ENCODE measurements at regions not wholly inside any gene's neighbourhood (a gene's known extent, or its start where the extent isn't known, plus 50 kb on each side); places are given as distances from the start of the nearest gene placed in this dataset.
A peak's percentile ranks its signal among the peaks of the same experiment; 100 is the strongest.

DNA sequence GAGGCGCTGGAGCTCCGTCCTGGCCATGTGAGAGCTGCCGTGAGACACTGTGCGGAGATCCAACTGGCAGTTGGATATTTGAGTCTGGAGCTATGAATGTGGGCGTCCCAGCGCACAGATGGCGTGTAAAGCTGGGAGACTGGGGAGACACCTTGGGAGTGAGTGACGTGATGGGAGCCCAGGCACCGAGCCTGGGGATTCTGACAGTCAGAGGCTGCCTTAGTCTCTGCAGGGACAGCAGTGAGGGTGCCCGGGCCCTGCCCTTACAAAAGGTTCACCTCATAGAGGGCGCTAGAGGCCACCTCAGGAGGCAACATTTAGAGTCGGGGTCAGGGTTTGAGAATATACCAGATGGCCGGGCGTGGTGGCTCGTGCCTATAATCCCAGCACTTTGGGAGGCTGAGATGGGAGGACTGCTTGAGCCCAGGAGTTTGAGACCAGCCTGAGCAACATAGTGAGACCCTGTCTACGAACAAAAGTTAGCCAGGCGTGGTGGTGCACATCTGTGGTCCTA is 194.1 kb upstream of the GSE1 start:
- H3K9me2 ChIP-seq (ENCODE audit: insufficient read depth, low read length), result no peaks in the 10 kb centered on the region
- peaks cover 3% of the 10 kb centered on the region for H3F3A ChIP-seq (ENCODE audit: insufficient read depth, low read length, poor library complexity, severe bottlenecking)
- H3K79me2 ChIP-seq (replicated peaks; ENCODE audit: insufficient read depth, low read length), result no peaks in the 10 kb centered on the region
- no peak for TF ChIP-seq EZH2 (IDR thresholded peaks at IDR 0.05; ENCODE audit: borderline replicate concordance, insufficient read depth, low read length, poor library complexity, severe bottlenecking)
- TF ChIP-seq, protein P1, sequence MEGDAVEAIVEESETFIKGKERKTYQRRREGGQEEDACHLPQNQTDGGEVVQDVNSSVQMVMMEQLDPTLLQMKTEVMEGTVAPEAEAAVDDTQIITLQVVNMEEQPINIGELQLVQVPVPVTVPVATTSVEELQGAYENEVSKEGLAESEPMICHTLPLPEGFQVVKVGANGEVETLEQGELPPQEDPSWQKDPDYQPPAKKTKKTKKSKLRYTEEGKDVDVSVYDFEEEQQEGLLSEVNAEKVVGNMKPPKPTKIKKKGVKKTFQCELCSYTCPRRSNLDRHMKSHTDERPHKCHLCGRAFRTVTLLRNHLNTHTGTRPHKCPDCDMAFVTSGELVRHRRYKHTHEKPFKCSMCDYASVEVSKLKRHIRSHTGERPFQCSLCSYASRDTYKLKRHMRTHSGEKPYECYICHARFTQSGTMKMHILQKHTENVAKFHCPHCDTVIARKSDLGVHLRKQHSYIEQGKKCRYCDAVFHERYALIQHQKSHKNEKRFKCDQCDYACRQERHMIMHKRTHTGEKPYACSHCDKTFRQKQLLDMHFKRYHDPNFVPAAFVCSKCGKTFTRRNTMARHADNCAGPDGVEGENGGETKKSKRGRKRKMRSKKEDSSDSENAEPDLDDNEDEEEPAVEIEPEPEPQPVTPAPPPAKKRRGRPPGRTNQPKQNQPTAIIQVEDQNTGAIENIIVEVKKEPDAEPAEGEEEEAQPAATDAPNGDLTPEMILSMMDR (IDR thresholded peaks at IDR 0.05; ENCODE audit: poor library complexity, severe bottlenecking), result peak; percentile 21
- H3K9ac ChIP-seq (ENCODE audit: low read length), result no peak overlapping the region
- H3K27me3 ChIP-seq (ENCODE audit: insufficient read depth, low read depth, low read length), result no peaks in the 10 kb centered on the region
- no peak overlapping the region for H3K4me3 ChIP-seq (ENCODE audit: low read length)
- H3K27ac ChIP-seq (ENCODE audit: low read length), result no peak overlapping the region
- no peak overlapping the region for H2AFZ ChIP-seq (ENCODE audit: low read depth, low read length)
- no peaks in the 10 kb centered on the region for H3K9me3 ChIP-seq (ENCODE audit: low read length)
- no peak overlapping the region for H3K4me2 ChIP-seq (ENCODE audit: low read length)
- H4K20me1 ChIP-seq (ENCODE audit: insufficient read depth), result no peaks in the 10 kb centered on the region
- no peaks in the 10 kb centered on the region for H3K36me3 ChIP-seq (ENCODE audit: insufficient read depth, low read length)

DNA sequence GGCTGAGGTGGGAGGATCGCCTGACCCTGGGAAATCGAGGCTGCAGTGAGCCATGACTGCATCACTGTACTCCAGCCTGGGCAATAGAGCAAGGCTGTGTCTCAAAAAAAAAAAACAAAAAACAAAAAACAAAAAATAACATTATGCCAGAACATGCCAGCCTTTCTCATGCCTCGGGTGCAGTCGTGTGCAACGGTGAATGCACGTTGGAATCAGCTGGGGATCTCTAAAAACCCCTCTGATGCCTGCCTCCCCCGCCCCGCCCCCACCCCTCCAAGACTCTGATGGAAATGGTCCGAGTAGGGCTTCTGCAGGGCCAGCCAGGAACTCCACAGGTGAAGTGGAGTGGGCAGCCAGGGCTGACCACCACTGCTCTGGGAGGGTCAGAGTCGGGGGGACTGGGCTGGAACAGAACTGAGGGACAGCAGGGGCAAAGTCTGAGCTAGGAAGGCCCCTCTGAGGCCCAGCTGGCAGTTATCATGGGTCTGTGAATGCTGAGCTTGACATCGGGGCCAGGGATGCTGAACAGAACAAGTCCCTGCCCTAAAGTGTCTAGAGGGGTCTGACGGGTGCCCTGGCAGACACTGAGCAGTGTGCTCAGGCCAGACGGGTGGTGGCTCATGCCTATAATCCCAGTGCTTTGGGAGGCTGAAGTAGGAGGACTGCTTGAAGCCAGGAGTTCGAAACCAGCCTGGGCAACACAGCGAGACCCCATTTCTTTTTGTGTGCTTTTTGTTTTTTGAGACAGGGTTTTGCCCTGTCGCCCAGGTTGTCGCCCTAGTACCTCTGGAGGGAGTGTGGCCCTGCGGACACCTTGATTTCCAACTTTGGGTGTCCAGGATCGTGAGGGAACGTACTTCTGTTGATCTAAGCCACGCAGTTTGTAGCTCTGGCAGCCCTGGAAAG is 193.4 kb upstream of the GSE1 start:
- Histone ChIP-seq H3K4me2 (ENCODE audit: low read length) (no peak overlapping the region), H4K20me1 (ENCODE audit: insufficient read depth) (no peaks in the 10 kb centered on the region), H3K9me3 (ENCODE audit: low read length) (no peaks in the 10 kb centered on the region), H3K27me3 (ENCODE audit: insufficient read depth, low read depth, low read length) (no peaks in the 10 kb centered on the region), H3K79me2 (replicated peaks; ENCODE audit: insufficient read depth, low read length) (no peaks in the 10 kb centered on the region), H3K4me3 (ENCODE audit: low read length) (no peak overlapping the region), H3K36me3 (ENCODE audit: insufficient read depth, low read length) (no peaks in the 10 kb centered on the region), H3K9me2 (ENCODE audit: insufficient read depth, low read length) (no peaks in the 10 kb centered on the region), H3K9ac (ENCODE audit: low read length) (peak overlapping the region; percentile 26), H2AFZ (ENCODE audit: low read depth, low read length) (no peak overlapping the region), H3K27ac (ENCODE audit: low read length) (no peak overlapping the region), H3F3A (ENCODE audit: insufficient read depth, low read length, poor library complexity, severe bottlenecking) (peaks cover 3% of the 10 kb centered on the region)
- TF ChIP-seq, protein P1 (IDR thresholded peaks at IDR 0.05; ENCODE audit: poor library complexity, severe bottlenecking), result no peak

DNA sequence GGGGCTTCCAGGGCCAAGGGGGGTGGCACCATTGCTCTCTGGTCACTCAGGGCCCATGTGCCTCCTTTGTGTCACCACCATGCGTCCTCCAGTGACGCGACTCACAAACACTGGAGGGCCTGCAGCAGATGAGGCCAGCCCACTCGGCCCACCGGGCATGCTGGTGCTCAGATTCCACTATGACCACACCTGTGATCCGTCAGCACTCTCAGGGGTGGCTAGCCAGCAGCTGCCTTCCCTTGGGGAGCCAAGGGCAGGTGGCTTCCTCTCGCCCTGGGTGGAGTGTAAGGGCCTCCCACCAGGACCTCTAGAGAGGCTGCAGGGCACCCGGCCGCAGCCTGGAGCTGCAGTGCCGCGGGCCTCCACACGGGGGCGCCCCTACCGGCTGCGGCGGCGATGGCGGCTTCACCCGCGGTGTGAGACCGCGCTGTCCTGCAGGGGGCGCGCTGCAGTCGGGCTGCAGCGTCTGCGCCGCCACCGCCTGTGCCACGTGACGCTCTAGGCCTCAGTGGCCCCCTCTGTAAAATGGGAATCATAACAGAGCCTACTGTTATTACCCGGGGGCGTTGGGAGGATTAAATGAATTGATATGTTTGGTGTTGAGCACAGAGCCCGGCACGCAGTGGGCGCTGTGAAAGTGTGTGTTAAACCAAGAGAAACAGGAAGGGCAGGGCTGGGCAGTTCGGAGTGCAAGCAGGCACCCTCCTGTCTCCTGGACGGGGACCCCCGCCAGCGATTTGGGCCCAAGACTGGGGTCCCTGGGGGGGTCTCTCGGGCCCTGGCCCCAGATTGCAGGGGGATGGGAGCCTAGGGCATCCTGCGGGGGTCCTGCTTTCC is 192.4 kb upstream of the GSE1 start:
- no peak overlapping the region for H2AFZ ChIP-seq (ENCODE audit: low read depth, low read length)
- H3F3A ChIP-seq (ENCODE audit: insufficient read depth, low read length, poor library complexity, severe bottlenecking), result no peaks in the 10 kb centered on the region
- H3K36me3 ChIP-seq (ENCODE audit: insufficient read depth, low read length), result no peaks in the 10 kb centered on the region
- no peaks in the 10 kb centered on the region for H4K20me1 ChIP-seq (ENCODE audit: insufficient read depth)
- H3K9me2 ChIP-seq (ENCODE audit: insufficient read depth, low read length), result no peaks in the 10 kb centered on the region
- H3K27ac ChIP-seq (ENCODE audit: low read length), result no peak overlapping the region
- no peaks in the 10 kb centered on the region for H3K9me3 ChIP-seq (ENCODE audit: low read length)
- H3K4me2 ChIP-seq (ENCODE audit: low read length), result no peak overlapping the region
- H3K4me3 ChIP-seq (ENCODE audit: low read length), result no peak overlapping the region
- H3K27me3 ChIP-seq (ENCODE audit: insufficient read depth, low read depth, low read length), result no peaks in the 10 kb centered on the region
- peak overlapping the region; percentile 54 for H3K9ac ChIP-seq (ENCODE audit: low read length)
- no peaks in the 10 kb centered on the region for H3K79me2 ChIP-seq (replicated peaks; ENCODE audit: insufficient read depth, low read length)
- TF ChIP-seq TAF1 (IDR thresholded peaks at IDR 0.05; ENCODE audit: low read depth), result no peak
- TF ChIP-seq EZH2 (IDR thresholded peaks at IDR 0.05; ENCODE audit: borderline replicate concordance, insufficient read depth, low read length, poor library complexity, severe bottlenecking), result no peak
- peak; percentile 28 for TF ChIP-seq MXI1 (conservative IDR thresholded peaks at IDR 0.05; ENCODE audit: poor library complexity, severe bottlenecking)
- TF ChIP-seq POLR2AphosphoS5 (IDR thresholded peaks at IDR 0.05), result no peak
- peak; percentile 80 for TF ChIP-seq SMC3 (conservative IDR thresholded peaks at IDR 0.05; ENCODE audit: poor library complexity)
- TF ChIP-seq, protein P2, sequence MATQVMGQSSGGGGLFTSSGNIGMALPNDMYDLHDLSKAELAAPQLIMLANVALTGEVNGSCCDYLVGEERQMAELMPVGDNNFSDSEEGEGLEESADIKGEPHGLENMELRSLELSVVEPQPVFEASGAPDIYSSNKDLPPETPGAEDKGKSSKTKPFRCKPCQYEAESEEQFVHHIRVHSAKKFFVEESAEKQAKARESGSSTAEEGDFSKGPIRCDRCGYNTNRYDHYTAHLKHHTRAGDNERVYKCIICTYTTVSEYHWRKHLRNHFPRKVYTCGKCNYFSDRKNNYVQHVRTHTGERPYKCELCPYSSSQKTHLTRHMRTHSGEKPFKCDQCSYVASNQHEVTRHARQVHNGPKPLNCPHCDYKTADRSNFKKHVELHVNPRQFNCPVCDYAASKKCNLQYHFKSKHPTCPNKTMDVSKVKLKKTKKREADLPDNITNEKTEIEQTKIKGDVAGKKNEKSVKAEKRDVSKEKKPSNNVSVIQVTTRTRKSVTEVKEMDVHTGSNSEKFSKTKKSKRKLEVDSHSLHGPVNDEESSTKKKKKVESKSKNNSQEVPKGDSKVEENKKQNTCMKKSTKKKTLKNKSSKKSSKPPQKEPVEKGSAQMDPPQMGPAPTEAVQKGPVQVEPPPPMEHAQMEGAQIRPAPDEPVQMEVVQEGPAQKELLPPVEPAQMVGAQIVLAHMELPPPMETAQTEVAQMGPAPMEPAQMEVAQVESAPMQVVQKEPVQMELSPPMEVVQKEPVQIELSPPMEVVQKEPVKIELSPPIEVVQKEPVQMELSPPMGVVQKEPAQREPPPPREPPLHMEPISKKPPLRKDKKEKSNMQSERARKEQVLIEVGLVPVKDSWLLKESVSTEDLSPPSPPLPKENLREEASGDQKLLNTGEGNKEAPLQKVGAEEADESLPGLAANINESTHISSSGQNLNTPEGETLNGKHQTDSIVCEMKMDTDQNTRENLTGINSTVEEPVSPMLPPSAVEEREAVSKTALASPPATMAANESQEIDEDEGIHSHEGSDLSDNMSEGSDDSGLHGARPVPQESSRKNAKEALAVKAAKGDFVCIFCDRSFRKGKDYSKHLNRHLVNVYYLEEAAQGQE (IDR thresholded peaks at IDR 0.05; ENCODE audit: borderline replicate concordance), result no peak
- TF ChIP-seq RAD21 (conservative IDR thresholded peaks at IDR 0.05), result peak; percentile 69
- TF ChIP-seq, protein P1 (IDR thresholded peaks at IDR 0.05; ENCODE audit: poor library complexity, severe bottlenecking), result peak; percentile 84
